HG03039 (cell line): ENCODE measurements at regions not wholly inside any gene's neighbourhood (a gene's known extent, or its start where the extent isn't known, plus 50 kb on each side); places are given as distances from the start of the nearest gene placed in this dataset.
"Not testable (repeated sequence)": the region's sequence is repeated elsewhere in the genome, so short reads cannot be mapped to it uniquely, and the experiment has no call there.

Experiments
- ATAC-seq: cut with Tn5 transposase; IDR thresholded peaks from one replicate; pipeline ENCODE4 v1.9.1; 2021; ENCODE audit warnings: mild to moderate bottlenecking, moderate library complexity; ENCODE audit not compliant: unreplicated experiment

- ATAC-seq = no peak
These were observed 139.7 kb downstream of the B3GNT2 start for GRCh38 chr2:62335612-62336011.

GRCh38 chr2:62334440-62335058 is 138.6 kb downstream of the B3GNT2 start:
- no peak for ATAC-seq

- no peak for ATAC-seq
These were observed 138.1 kb downstream of the B3GNT2 start for GRCh38 chr2:62334009-62334408.

GRCh38 chr2:62330959-62331358 is 135.0 kb downstream of the B3GNT2 start:
- ATAC-seq = no peak

- ATAC-seq = no peak
These were observed 133.9 kb downstream of the B3GNT2 start for GRCh38 chr2:62329797-62330196.

- no peak for ATAC-seq
These were observed 130.8 kb downstream of the B3GNT2 start for GRCh38 chr2:62326735-62327134.

- ATAC-seq = no peak
These were observed 129.5 kb downstream of the B3GNT2 start for GRCh38 chr2:62325398-62325797.

- no peak for ATAC-seq
These were observed 125.7 kb downstream of the B3GNT2 start for GRCh38 chr2:62321380-62322289.

GRCh38 chr2:62320657-62321357 is 124.9 kb downstream of the B3GNT2 start:
- ATAC-seq = no peak

- ATAC-seq = not testable (repeated sequence)
These were observed 124.2 kb downstream of the B3GNT2 start for GRCh38 chr2:62320137-62320536.

- no peak for ATAC-seq
These were observed 123.2 kb downstream of the B3GNT2 start for GRCh38 chr2:62319070-62319469.

GRCh38 chr2:62315476-62315875 is 119.6 kb downstream of the B3GNT2 start:
- no peak for ATAC-seq

GRCh38 chr2:62314291-62314690 is 118.4 kb downstream of the B3GNT2 start:
- ATAC-seq = no peak

- ATAC-seq = peak; percentile 72
These were observed 117.7 kb downstream of the B3GNT2 start for GRCh38 chr2:62313449-62314227.

GRCh38 chr2:62309465-62310091 is 113.7 kb downstream of the B3GNT2 start:
- peak; percentile 36 for ATAC-seq

GRCh38 chr2:62309081-62309464 is 113.2 kb downstream of the B3GNT2 start:
- ATAC-seq = no peak

GRCh38 chr2:62307469-62308389 is 111.8 kb downstream of the B3GNT2 start:
- no peak for ATAC-seq

- no peak for ATAC-seq
These were observed 111.0 kb downstream of the B3GNT2 start for GRCh38 chr2:62306751-62307468.
